NAMALWA (cell line): ENCODE measurements at regions not wholly inside any gene's neighbourhood (a gene's known extent, or its start where the extent isn't known, plus 50 kb on each side); places are given as distances from the start of the nearest gene placed in this dataset.
"Not testable (repeated sequence)": the region's sequence is repeated elsewhere in the genome, so short reads cannot be mapped to it uniquely, and the experiment has no call there.

Experiments used
- DNase-seq: peaks from one replicate; pipeline ENCODE4 v3.0.0-alpha.2; 2015; ENCODE audit warnings: low spot score

GRCh38 chr11:81570669-81571068, 1163.0 kb downstream of the FAM181B start:
- peak; percentile 14 for DNase-seq

GRCh38 chr11:81569999-81570398, 1163.7 kb downstream of the FAM181B start:
- peak; percentile 9 for DNase-seq

GRCh38 chr11:81568918-81569317, 1164.7 kb downstream of the FAM181B start:
- no peak for DNase-seq

GRCh38 chr11:81548123-81548522, 1185.5 kb downstream of the FAM181B start:
- no peak for DNase-seq

GRCh38 chr11:81539806-81540205, 1193.9 kb downstream of the FAM181B start:
- DNase-seq = not testable (repeated sequence)

GRCh38 chr11:81515566-81515965, 1218.1 kb downstream of the FAM181B start:
- DNase-seq = no peak

GRCh38 chr11:81497202-81497804, 1236.4 kb downstream of the FAM181B start:
- DNase-seq = peak; percentile 63

GRCh38 chr11:81496601-81497000, 1237.1 kb downstream of the FAM181B start:
- DNase-seq = no peak

- no peak for DNase-seq
Observed at GRCh38 chr11:81495699-81496292, 1237.9 kb downstream of the FAM181B start.

- no peak for DNase-seq
Observed at GRCh38 chr11:81494431-81494830, 1239.2 kb downstream of the FAM181B start.

- DNase-seq = no peak
Observed at GRCh38 chr11:81492923-81493445, 1240.7 kb downstream of the FAM181B start.

- DNase-seq = no peak
Observed at GRCh38 chr11:81487109-81487508, 1246.6 kb downstream of the FAM181B start.

GRCh38 chr11:81484196-81484595, 1249.5 kb downstream of the FAM181B start:
- DNase-seq = no peak

- no peak for DNase-seq
Observed at GRCh38 chr11:81477277-81477676, 1256.4 kb downstream of the FAM181B start.

- DNase-seq = no peak
Observed at GRCh38 chr11:81476345-81476744, 1257.3 kb downstream of the FAM181B start.

- DNase-seq = no peak
Observed at GRCh38 chr11:81472646-81473045, 1261.0 kb downstream of the FAM181B start.

- no peak for DNase-seq
Observed at GRCh38 chr11:81470446-81470845, 1263.2 kb downstream of the FAM181B start.

- no peak for DNase-seq
Observed at GRCh38 chr11:81459766-81460306, 1273.8 kb downstream of the FAM181B start.

- DNase-seq = no peak
Observed at GRCh38 chr11:81449588-81450156, 1284.0 kb downstream of the FAM181B start.

- peak; percentile 9 for DNase-seq
Observed at GRCh38 chr11:81444297-81444696, 1289.4 kb downstream of the FAM181B start.

- DNase-seq = no peak
Observed at GRCh38 chr11:81432333-81432732, 1301.3 kb downstream of the FAM181B start.

GRCh38 chr11:81424822-81425221, 1308.8 kb downstream of the FAM181B start:
- no peak for DNase-seq

GRCh38 chr11:81422402-81422801, 1311.3 kb downstream of the FAM181B start:
- DNase-seq = no peak
